ENCODE measurements at regions not wholly inside any gene's neighbourhood (a gene's known extent, or its start where the extent isn't known, plus 50 kb on each side); places are given as distances from the start of the nearest gene placed in this dataset.

- TF ChIP-seq ATF3 (IDR thresholded peaks at IDR 0.05) (no peak), MAX (IDR thresholded peaks at IDR 0.05) (no peak), CTCF (IDR thresholded peaks at IDR 0.05; ENCODE audit: low read depth, low read length, missing input control) (no peak), GABPA (IDR thresholded peaks at IDR 0.05 in 1 of 2, conservative IDR thresholded peaks at IDR 0.05 in 1 of 2) (no peak), RXRA (IDR thresholded peaks at IDR 0.05) (no peak), YY1 (IDR thresholded peaks at IDR 0.05) (no peak), TAF1 (conservative IDR thresholded peaks at IDR 0.05) (no peak), RAD21 (IDR thresholded peaks at IDR 0.05) (no peak), FOXA2 (IDR thresholded peaks at IDR 0.05) (no peak)
These were observed 139.2 kb downstream of the ETS2 start for GRCh38 chr21:38944903-38945302.
